GM18520 (cell line): ENCODE measurements at regions not wholly inside any gene's neighbourhood (a gene's known extent, or its start where the extent isn't known, plus 50 kb on each side); places are given as distances from the start of the nearest gene placed in this dataset.
"Not testable (repeated sequence)": the region's sequence is repeated elsewhere in the genome, so short reads cannot be mapped to it uniquely, and the experiment has no call there.

Experiments used
- ATAC-seq: cut with Tn5 transposase; IDR thresholded peaks from one replicate; pipeline ENCODE4 v1.9.1; 2021; ENCODE audit not compliant: unreplicated experiment

GRCh38 chr10:50997461-50997860, 76.8 kb upstream of the PRKG1 start:
- no peak for ATAC-seq

GRCh38 chr10:50999163-50999562, 75.1 kb upstream of the PRKG1 start:
- ATAC-seq: no peak

- no peak for ATAC-seq
Measured at GRCh38 chr10:51000164-51000563, 74.1 kb upstream of the PRKG1 start.

GRCh38 chr10:51000976-51001375, 73.3 kb upstream of the PRKG1 start:
- no peak for ATAC-seq

GRCh38 chr10:51001587-51001986, 72.7 kb upstream of the PRKG1 start:
- ATAC-seq: peak; percentile 49

GRCh38 chr10:51002469-51002868, 71.8 kb upstream of the PRKG1 start:
- ATAC-seq: no peak

GRCh38 chr10:51004776-51005175, 69.5 kb upstream of the PRKG1 start:
- no peak for ATAC-seq

- ATAC-seq: no peak
Measured at GRCh38 chr10:51005551-51005950, 68.7 kb upstream of the PRKG1 start.

GRCh38 chr10:51006686-51007085, 67.6 kb upstream of the PRKG1 start:
- ATAC-seq: no peak

GRCh38 chr10:51007781-51008180, 66.5 kb upstream of the PRKG1 start:
- no peak for ATAC-seq

- no peak for ATAC-seq
Measured at GRCh38 chr10:51008346-51008745, 65.9 kb upstream of the PRKG1 start.

- ATAC-seq: no peak
Measured at GRCh38 chr10:51010977-51011376, 63.3 kb upstream of the PRKG1 start.

- no peak for ATAC-seq
Measured at GRCh38 chr10:51012073-51012472, 62.2 kb upstream of the PRKG1 start.

GRCh38 chr10:51014680-51015389, 59.5 kb upstream of the PRKG1 start:
- no peak for ATAC-seq

- not testable (repeated sequence) for ATAC-seq
Measured at GRCh38 chr10:51015390-51015754, 58.9 kb upstream of the PRKG1 start.

GRCh38 chr10:51020200-51020599, 54.1 kb upstream of the PRKG1 start:
- ATAC-seq: no peak

- no peak for ATAC-seq
Measured at GRCh38 chr10:51022933-51023585, 51.2 kb upstream of the PRKG1 start.

- no peak for ATAC-seq
Measured at GRCh38 chr10:51023636-51024035, 50.7 kb upstream of the PRKG1 start.
